Neutrophil (primary cell): ENCODE measurements at regions not wholly inside any gene's neighbourhood (a gene's known extent, or its start where the extent isn't known, plus 50 kb on each side); places are given as distances from the start of the nearest gene placed in this dataset.

Experiments used
- H3K27ac ChIP-seq: fragments of 200-600 bp; sonication (generic); 2 replicates; pipeline ENCODE4 v1.5.1; 2016; ENCODE audit warnings: mild to moderate bottlenecking, moderate library complexity
- H3K27me3 ChIP-seq: fragments of 200-600 bp; sonication (generic); 2 replicates; pipeline ENCODE4 v1.6.0; 2016; ENCODE audit warnings: mild to moderate bottlenecking
- H3K36me3 ChIP-seq: fragments of 200-600 bp; sonication (generic); 2 replicates; pipeline ENCODE4 v1.5.1; 2017
- H3K4me1 ChIP-seq, 2 experiments: fragments of 200-600 bp in 1 of 2; sonication (generic) in 1 of 2; 1 replicate in 1 of 2; 2 replicates in 1 of 2; pipeline versions ENCODE4 v1.5.1 to v1.6.1; 2013 to 2016; ENCODE audit warnings: low read depth in 1 of 2, low read length in 1 of 2, mild to moderate bottlenecking in 1 of 2, moderate library complexity in 1 of 2; ENCODE audit not compliant: control insufficient read depth in 1 of 2, insufficient read depth in 1 of 2
- H3K4me3 ChIP-seq, 2 experiments: fragments of 200-600 bp in 1 of 2; sonication (generic) in 1 of 2; 1 replicate in 1 of 2; 2 replicates in 1 of 2; pipeline ENCODE4 v1.5.1; 2013 to 2016; ENCODE audit warnings: low read depth in 1 of 2, low read length in 1 of 2, mild to moderate bottlenecking in 1 of 2, moderate library complexity in 1 of 2
- H3K9me3 ChIP-seq: fragments of 200-600 bp; sonication (generic); 2 replicates; pipeline ENCODE4 v1.5.1; 2016
- CTCF ChIP-seq: fragments of 200-600 bp; sonication (generic); IDR thresholded peaks from 2 replicates; pipeline ENCODE4 v1.5.1; 2016; ENCODE audit warnings: antibody characterized with exemption

- Histone ChIP-seq H3K4me1 (no peaks in the 10 kb centered on the region), H3K27me3 (no peaks in the 10 kb centered on the region), H3K9me3 (no peaks in the 10 kb centered on the region), H3K36me3 (no peaks in the 10 kb centered on the region), H3K27ac (no peak overlapping the region), H3K4me3 (no peak overlapping the region)
- no peak for TF ChIP-seq CTCF
Measured at GRCh38 chr14:97942921-97943320, 1145.7 kb downstream of the VRK1 start.

- Histone ChIP-seq H3K9me3 (no peaks in the 10 kb centered on the region), H3K36me3 (no peaks in the 10 kb centered on the region), H3K27me3 (no peaks in the 10 kb centered on the region), H3K4me1 (no peaks in the 10 kb centered on the region), H3K4me3 (no peak overlapping the region), H3K27ac (no peak overlapping the region)
- no peak for TF ChIP-seq CTCF
Measured at GRCh38 chr14:97943619-97944018, 1146.4 kb downstream of the VRK1 start.

- no peak for TF ChIP-seq CTCF
- Histone ChIP-seq H3K9me3 (no peaks in the 10 kb centered on the region), H3K27ac (no peak overlapping the region), H3K4me3 (no peak overlapping the region), H3K4me1 (no peaks in the 10 kb centered on the region), H3K36me3 (no peaks in the 10 kb centered on the region), H3K27me3 (no peaks in the 10 kb centered on the region)
Measured at GRCh38 chr14:97944380-97944779, 1147.2 kb downstream of the VRK1 start.

GRCh38 chr14:97945631-97946030 is 1148.4 kb downstream of the VRK1 start:
- no peak overlapping the region for H3K4me3 ChIP-seq
- no peak for TF ChIP-seq CTCF
- no peaks in the 10 kb centered on the region for H3K9me3 ChIP-seq
- H3K36me3 ChIP-seq, result no peaks in the 10 kb centered on the region
- H3K27me3 ChIP-seq, result no peaks in the 10 kb centered on the region
- no peaks in the 10 kb centered on the region for H3K4me1 ChIP-seq
- H3K27ac ChIP-seq, result no peak overlapping the region

- no peak for TF ChIP-seq CTCF
- Histone ChIP-seq H3K9me3 (no peaks in the 10 kb centered on the region), H3K36me3 (no peaks in the 10 kb centered on the region), H3K4me1 (no peaks in the 10 kb centered on the region), H3K27me3 (no peaks in the 10 kb centered on the region), H3K4me3 (no peak overlapping the region), H3K27ac (no peak overlapping the region)
Measured at GRCh38 chr14:97946240-97946639, 1149.1 kb downstream of the VRK1 start.

- H3K4me1 ChIP-seq, result no peaks in the 10 kb centered on the region
- no peak overlapping the region for H3K27ac ChIP-seq
- H3K9me3 ChIP-seq, result no peaks in the 10 kb centered on the region
- H3K27me3 ChIP-seq, result no peaks in the 10 kb centered on the region
- no peak for TF ChIP-seq CTCF
- no peak overlapping the region for H3K4me3 ChIP-seq
- H3K36me3 ChIP-seq, result no peaks in the 10 kb centered on the region
Measured at GRCh38 chr14:97946641-97947040, 1149.5 kb downstream of the VRK1 start.
